GM20000 (cell line): ENCODE measurements at regions not wholly inside any gene's neighbourhood (a gene's known extent, or its start where the extent isn't known, plus 50 kb on each side); places are given as distances from the start of the nearest gene placed in this dataset.

ENCODE experiments used
- DNase-seq: peaks from one replicate; pipeline ENCODE4 v3.0.0; 2012; ENCODE audit warnings: low spot score
- TF ChIP-seq, protein P1 (sequence below): IDR thresholded peaks from 2 replicates; pipeline ENCODE4 v1.5.1; 2012; ENCODE audit warnings: mild to moderate bottlenecking, control low read depth; ENCODE audit errors: extremely low read depth, missing control alignments

DNA sequence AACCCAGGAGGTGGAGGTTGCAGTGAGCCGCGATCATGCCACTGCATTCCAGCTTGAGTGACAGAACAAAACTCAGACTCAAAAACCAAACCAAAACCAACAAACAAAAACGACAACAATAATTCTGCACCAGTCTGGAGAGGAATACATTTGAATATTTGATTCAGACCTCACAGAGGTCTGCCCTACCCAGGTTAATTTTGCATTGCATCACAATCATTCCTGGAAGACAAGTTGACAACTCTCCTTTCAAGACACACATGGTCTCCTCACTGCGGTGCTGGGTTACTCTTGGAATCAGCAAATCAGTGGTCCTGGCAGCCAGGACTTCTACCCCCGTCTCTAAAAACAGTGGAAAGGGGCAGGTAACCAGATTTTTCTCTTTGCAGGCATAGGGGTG is 79.9 kb upstream of the TMTC4 start:
- TF ChIP-seq, protein P1, sequence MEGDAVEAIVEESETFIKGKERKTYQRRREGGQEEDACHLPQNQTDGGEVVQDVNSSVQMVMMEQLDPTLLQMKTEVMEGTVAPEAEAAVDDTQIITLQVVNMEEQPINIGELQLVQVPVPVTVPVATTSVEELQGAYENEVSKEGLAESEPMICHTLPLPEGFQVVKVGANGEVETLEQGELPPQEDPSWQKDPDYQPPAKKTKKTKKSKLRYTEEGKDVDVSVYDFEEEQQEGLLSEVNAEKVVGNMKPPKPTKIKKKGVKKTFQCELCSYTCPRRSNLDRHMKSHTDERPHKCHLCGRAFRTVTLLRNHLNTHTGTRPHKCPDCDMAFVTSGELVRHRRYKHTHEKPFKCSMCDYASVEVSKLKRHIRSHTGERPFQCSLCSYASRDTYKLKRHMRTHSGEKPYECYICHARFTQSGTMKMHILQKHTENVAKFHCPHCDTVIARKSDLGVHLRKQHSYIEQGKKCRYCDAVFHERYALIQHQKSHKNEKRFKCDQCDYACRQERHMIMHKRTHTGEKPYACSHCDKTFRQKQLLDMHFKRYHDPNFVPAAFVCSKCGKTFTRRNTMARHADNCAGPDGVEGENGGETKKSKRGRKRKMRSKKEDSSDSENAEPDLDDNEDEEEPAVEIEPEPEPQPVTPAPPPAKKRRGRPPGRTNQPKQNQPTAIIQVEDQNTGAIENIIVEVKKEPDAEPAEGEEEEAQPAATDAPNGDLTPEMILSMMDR, result no peak
- DNase-seq, result no peak

DNA sequence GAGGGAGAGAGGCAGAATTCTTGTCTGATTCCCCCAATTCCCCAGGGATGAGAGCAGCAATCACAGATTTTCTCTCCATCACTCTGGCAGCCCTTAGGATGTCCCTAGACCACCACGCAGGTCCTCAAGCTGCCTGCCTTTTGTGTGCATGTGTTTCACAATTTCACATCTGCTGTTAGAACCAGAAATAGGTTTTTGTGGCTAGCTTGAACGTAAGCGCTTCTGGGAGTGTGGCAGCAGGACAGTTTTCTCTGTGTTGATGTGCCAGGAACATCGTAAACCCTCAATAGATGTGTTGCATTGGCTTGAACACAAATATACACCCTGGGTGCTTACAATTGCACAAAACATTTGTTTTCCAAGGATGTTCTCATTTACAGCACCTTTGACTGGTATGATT is 78.8 kb upstream of the TMTC4 start:
- TF ChIP-seq, protein P1, result no peak
- DNase-seq, result no peak

DNA sequence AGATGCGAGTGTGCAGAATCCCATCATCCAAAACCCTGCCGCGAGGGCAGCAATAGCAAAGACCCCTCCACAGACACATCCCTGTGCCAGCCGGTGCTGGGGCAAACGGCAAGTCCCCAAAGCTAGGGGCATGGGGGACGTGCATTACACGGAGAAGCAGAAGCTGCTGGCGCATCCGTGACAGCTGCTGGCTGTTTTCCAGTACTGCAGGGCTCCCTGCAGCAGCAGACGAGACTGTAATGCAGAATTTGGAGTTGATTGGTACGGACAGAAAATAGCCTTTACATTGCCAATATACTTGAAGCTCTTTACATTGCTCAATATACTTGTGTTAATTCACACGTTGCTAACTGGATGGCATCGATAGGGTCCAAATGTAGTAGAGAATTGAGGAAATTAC is 77.2 kb upstream of the TMTC4 start:
- TF ChIP-seq, protein P1, result no peak
- no peak for DNase-seq

DNA sequence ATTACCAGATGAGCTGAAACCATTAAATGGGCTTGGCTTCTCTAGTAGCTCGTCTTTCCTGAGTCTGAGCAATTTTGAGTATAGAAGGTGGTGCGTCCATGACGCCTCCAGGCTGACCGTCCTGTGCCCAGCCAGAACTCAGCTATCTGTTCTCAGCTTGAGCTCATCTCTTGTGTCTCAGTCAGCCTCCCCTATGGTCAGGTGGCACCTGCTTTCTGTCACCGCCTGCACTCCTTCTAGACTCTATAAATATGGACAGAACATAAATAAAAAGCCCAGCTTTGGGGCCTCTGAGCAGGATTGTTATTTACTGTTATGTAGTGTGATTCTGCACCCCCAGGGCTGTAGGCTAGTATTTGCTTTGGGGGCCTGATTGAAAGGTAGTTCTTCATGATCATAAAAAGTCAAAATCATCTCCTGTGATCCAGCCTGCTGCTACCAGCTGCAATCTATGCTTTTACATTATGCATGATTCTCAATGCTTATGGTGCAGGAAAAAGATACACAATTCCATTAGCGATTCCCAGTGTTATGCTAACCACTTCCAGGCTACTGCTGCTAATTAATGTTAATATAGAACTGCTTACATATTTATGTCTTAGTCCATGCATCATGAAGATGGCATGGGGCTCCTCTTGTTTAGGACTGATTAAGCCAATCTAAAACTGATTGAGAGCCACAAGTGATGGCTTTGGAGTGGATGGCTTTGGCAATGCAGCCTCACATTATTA is 72.5 kb upstream of the TMTC4 start:
- DNase-seq, result no peak

DNA sequence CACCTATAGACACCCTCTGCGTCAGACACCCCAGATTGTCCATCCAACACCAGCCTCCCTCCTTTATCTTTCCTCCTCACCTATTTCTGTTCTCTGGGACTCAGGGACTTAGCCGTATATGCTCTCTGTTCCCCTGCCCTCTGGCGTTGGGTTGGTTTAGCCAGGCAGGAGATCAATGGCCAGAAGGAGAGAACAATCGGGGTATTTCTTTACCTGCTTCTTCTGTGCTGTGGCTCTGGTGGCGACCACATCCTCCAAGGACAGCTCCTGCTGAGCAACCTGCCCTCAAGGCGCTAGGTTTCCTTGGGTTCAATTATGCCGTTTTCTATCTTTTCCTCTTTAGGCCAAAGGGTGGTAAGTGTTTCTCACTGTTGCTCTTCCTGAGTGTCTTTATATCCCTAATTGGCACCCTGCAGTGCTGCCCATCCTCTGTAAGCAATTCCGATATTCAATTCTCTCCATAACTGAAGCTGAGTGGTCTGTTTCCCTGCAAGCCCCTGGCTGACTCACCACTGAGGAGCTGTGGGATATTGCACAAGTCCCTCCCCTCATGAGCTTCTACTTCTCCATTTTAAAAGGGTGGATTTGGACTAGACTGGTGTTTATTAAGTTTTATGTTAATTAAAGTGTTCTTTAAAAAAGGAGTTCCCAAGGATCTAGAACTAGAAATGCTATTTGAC is 63.7 kb upstream of the TMTC4 start:
- TF ChIP-seq, protein P1, result no peak
- no peak for DNase-seq

More for the DNA sequence above, 72.5 kb upstream of the TMTC4 start:
- TF ChIP-seq, protein P1, result no peak

DNA sequence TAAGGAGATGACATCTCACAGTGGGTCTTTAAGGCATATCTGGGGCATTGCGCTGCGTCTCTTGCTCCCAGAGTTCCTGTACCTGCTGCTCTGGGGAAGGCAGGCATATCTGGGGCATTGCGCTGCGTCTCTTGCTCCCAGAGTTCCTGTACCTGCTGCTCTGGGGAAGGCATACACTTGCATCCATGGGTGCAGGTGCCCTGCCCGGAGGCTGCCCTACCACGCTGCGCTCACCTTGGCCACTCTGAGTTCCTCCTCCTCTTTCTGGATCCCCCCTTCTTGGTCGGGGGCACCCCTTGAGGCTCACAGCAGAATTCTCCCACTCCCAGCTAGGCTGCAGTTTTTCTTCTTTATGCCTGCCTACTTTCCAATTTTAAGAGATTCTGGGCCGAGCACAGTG is 60.9 kb upstream of the TMTC4 start:
- DNase-seq, result no peak
- TF ChIP-seq, protein P1, result no peak

DNA sequence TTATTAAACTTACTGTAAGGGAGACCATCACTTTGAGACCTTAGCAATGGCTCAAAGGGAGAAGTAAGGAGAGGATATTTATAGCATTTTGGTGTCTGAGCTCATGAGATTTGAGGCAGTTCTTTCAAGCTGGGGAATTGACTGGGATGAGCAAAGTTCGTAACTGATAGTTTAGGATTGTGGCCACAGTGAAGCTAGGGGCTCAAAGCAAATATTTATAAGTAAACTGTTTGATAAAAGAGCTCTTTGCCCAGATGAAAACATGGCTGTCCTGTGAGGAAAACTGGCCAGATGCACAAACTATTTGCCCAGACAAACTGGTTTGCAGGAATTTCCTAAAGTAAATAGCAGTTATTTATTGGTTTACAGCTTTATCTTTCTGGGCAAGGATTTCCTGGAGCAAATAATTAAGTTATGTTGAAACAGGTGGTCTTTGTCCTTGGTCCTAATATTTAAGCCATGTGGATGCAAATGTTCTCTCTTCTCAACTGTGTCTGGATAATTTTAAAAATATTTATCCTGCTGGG is 59.7 kb upstream of the TMTC4 start:
- TF ChIP-seq, protein P1, result no peak
- no peak for DNase-seq
